HG03521 (cell line): ENCODE measurements at regions not wholly inside any gene's neighbourhood (a gene's known extent, or its start where the extent isn't known, plus 50 kb on each side); places are given as distances from the start of the nearest gene placed in this dataset.

ENCODE experiments used
- ATAC-seq: cut with Tn5 transposase; IDR thresholded peaks from one replicate; pipeline ENCODE4 v1.9.1; 2021; ENCODE audit warnings: mild to moderate bottlenecking, moderate library complexity; ENCODE audit not compliant: unreplicated experiment

DNA sequence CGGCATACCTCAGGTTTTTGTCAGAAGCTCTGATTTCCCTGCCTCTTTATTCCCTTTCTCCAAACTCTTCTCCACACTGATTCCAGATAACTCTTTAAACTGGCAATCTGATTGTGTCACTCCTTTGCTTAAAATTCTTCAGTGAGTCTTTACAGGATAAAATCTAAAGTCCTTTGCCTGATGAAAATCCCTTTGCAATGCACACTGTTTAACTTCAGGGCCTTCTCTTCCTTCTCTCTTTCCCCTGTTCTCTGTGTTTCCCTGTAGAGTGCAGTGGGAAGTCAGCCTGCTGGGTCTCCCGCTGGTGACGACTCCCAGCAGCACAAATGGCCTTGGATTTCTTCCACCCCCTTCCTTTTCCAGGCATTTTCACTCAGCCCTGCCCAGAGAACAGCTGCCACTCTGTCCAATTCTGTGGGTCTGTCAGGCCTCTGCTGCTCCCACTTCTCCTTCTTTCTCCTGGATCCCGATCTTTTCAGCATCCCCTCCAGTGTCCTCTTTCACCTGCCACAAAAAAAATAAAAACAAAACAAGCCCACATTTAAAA, 189.9 kb upstream of the NWD2 start:
- ATAC-seq, result no peak

DNA sequence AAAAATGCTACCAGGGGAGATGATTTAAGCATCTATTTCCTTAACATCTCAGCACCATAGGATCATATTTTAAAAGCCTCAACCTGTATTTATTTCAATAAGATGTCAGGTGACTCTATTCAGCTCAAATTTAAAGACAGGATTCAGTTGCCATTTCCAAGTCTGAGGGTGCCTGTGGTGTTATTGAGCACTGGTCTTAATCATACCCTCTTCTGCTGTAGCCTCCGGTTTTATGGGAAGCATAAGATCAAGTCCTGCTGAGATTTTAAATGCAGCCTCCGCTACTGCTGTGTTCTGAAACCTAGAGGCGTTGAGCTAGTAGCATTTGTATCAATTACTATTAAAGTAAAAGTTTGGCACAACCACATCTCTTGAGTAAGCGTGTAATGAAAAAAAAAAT, 185.7 kb upstream of the NWD2 start:
- no peak for ATAC-seq

DNA sequence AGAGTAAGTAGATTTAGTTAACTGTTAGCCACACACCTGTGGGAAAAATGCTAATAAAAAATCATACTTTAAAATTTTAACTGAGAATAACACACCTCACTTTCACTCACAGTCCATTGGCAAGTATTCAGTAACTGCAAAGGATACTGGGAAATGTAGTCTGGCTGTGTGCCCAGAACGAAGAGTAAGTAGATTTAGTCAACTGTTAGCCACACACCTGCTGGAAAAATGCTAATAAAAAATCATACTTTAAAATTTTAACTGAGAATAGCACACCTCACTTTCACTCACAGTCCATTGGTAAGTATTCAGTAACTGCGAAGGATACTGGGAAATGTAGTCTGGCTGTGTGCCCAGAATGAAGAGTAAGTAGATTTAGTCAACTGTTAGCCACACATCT, 178.4 kb upstream of the NWD2 start:
- no peak for ATAC-seq

GRCh38 chr4:37068580-37068979, 176.0 kb upstream of the NWD2 start:
- no peak for ATAC-seq

DNA sequence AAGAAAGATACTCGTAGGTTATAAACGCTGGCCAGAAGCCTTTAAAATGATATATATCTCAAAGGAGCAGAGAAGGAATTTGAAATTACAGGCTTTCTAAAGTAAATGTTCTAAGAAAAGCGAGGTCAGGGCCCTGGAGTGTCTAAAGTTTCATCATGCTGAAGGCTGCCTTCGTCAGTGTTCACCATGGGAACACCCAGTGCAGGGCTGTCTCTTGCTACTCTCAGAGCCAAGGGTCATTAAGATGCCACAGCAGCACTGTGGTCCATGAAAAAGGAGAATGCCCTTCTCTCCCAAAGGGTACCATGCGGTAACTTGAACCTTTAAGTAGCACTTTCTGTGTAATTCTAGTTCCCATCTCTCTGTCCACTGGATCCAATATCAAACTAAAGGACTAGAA, 174.5 kb upstream of the NWD2 start:
- no peak for ATAC-seq

GRCh38 chr4:37071576-37071975, 173.0 kb upstream of the NWD2 start:
- no peak for ATAC-seq

DNA sequence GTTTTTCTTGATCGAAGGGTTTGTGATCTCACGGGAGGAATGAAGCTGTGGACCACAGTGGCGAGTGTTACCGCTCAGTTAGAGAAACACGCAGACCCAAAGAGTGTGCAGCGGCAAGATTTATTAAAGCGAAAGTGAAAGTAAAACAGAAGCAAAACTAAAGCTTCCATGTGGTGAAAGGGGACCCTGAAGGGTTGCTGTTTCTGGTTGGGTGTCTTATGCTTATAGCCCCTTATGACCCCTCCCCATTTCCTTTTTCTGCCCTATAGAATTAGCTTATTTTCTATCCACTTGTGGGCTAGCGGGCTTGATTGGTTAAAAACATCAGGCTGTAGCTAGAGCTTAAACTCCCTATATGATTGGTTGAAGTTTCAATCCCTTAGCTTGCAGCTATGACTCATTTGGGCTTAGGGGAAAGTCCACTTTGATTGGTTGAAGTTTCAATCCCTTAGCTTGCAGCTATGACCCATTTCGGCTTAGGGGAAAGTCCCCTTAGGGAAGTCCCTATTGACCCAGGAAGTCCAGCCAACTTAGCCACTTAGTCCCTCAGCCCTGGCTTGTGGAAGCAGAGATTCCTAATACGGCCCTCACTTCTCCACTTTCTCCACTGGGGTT, 171.2 kb upstream of the NWD2 start:
- ATAC-seq, result no peak

- ATAC-seq, result no peak
Measured at GRCh38 chr4:37082912-37083311, 161.6 kb upstream of the NWD2 start.

- no peak for ATAC-seq
Measured at GRCh38 chr4:37095925-37096324, 148.6 kb upstream of the NWD2 start.

DNA sequence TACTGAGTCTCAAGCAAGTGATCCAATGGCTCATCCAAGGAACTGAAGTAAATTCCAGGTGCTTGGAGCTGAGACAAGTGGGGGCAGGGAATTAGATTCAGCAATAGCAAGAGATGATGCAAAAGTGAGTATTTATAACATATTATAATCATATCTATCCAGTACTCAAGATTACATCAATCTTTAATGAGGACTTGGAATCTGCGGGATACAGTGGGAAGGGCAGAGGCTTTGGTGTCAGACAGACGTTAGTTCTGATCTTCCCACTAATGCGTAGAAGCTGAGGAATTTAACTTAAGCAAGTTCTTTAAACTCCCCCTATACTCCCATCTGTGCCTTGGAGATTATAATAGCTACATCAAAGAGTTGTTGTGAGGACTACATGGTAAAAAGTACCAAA, 143.4 kb upstream of the NWD2 start:
- no peak for ATAC-seq

DNA sequence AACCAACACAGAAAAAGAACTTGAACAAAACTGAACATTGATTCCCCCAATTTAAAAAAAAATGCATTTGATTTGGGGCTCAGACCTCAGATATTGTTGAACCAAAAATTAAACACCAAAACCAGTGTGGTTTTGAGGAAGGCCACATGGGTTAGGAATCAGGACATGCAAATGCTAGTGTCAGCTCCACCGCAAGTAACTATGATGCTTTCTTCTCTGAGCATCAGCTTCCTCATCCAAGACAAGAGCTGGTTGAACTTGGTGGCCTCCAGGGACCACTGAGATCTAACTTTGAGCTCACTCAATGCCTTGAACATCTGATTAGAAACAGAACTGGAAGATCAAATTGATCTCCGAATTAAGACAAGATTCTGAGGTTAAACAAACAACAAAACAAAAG, 142.9 kb upstream of the NWD2 start:
- no peak for ATAC-seq

GRCh38 chr4:37109756-37110155, 134.8 kb upstream of the NWD2 start:
- ATAC-seq, result no peak

DNA sequence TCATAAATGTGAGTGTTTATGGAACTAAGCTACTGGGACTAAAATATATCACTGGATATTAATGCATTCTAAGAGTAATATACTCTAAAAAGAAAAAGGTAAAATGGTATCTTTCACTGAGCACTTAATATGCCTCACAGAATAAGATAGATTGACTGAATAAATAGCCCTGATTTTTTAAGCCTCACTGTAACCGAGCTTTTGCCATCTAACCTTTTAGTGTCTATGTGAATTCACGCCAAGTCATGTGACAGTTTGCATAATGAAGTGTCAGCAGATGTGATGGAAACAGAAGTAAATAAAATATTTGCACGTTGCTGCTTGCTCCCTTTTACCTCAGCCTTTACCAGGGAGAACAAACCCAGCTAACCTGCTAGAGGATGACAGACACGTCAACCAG, 119.7 kb upstream of the NWD2 start:
- ATAC-seq, result no peak

GRCh38 chr4:37126051-37126450, 118.5 kb upstream of the NWD2 start:
- no peak for ATAC-seq

- ATAC-seq, result no peak
Measured at GRCh38 chr4:37130465-37130864, 114.1 kb upstream of the NWD2 start.

- no peak for ATAC-seq
Measured at GRCh38 chr4:37132351-37132974, 112.1 kb upstream of the NWD2 start.

- no peak for ATAC-seq
Measured at GRCh38 chr4:37132975-37133360, 111.6 kb upstream of the NWD2 start.

DNA sequence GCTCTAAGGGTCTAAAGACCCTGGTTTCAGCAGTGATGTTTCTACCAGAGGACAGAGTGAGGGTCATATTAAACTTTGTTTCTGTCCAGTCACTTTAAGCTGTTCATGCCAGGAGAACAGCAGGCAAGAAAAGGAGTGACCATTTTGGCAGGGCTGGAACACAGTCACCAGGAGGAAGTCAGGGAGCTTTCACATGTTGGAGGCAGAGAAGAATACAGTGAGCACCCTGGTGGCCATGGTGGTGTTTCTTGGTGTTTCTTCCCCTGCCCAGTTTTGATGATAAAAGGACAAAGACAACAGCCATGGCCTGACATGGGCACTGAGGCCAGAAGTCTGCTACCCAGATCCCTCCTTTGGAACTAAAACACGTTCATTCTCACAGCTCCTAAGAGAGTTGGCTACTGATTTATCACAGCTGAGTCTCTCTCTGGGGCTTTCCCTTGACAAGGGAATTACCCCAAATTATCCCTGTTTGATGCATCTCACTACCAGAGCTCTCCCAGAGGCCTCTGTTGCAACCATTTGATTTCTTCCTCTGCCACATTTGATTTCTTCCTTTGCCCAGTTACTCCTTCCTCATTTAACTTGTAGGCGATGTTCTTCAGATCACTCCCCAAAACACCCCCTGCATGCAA, 106.4 kb upstream of the NWD2 start:
- ATAC-seq, result no peak

- no peak for ATAC-seq
Measured at GRCh38 chr4:37138789-37139188, 105.8 kb upstream of the NWD2 start.

- no peak for ATAC-seq
Measured at GRCh38 chr4:37139987-37140386, 104.6 kb upstream of the NWD2 start.

GRCh38 chr4:37146260-37146659, 98.3 kb upstream of the NWD2 start:
- ATAC-seq, result no peak

GRCh38 chr4:37157476-37158167, 86.9 kb upstream of the NWD2 start:
- ATAC-seq, result no peak
